A549 (cell line): ENCODE measurements at regions not wholly inside any gene's neighbourhood (a gene's known extent, or its start where the extent isn't known, plus 50 kb on each side); places are given as distances from the start of the nearest gene placed in this dataset.

ENCODE experiments used
- ATAC-seq, 2 experiments: fragments of 200-7000 bp in 1 of 2; fragments of >200 bp in 1 of 2; cut with Nextera tagmentation in 1 of 2; cut with Tn5 transposase in 1 of 2; 3 replicates each; pipeline versions ENCODE4 v1.8.0 to v1.9.1; 2018 to 2020; ENCODE audit warnings: mild to moderate bottlenecking in 1 of 2, moderate library complexity in 1 of 2
- CTCF ChIA-PET: fragments of 300-600 bp; sonication (Branson Sonifier 250); formaldehyde crosslinking; extraction: SDS; loops from one replicate; lab custom pipeline; 2021; ENCODE audit warnings: antibody characterized with exemption, inconsistent platforms; lab: Yijun Ruan, JAX
- POLR2A ChIA-PET: fragments of 350-600 bp; formaldehyde crosslinking; extraction: SDS; loops from one replicate; lab custom pipeline; 2021; ENCODE audit warnings: antibody characterized with exemption, inconsistent platforms; lab: Yijun Ruan, JAX
- DNase-seq, 2 experiments: peaks; one replicate each; pipeline versions ENCODE4 v3.0.0 to v3.0.0-alpha.2; 2011 to 2016; ENCODE audit warnings: low read depth in 1 of 2, low spot score in 1 of 2
- FAIRE-seq: peaks from 2 replicates; lab custom pipeline; 2011; peaks lifted over from hg19 to GRCh38; lab: Jason Lieb, UNC
- H3K27ac ChIP-seq, 2 experiments: fragments of >200 bp; sonication (Bioruptor Twin); formaldehyde crosslinking; 3 replicates each; pipeline ENCODE4 v1.5.1; 2016 to 2017
- H3K4me1 ChIP-seq: fragments of >200 bp; sonication (Bioruptor Twin); formaldehyde crosslinking; 3 replicates; pipeline ENCODE4 v1.6.1; 2016
- H3K4me2 ChIP-seq: fragments of >200 bp; sonication (Bioruptor Twin); formaldehyde crosslinking; 3 replicates; pipeline ENCODE4 v1.6.1; 2016
- H3K4me3 ChIP-seq: fragments of >200 bp; sonication (Bioruptor Twin); formaldehyde crosslinking; 3 replicates; pipeline ENCODE4 v1.5.1; 2016
- H3K9me3 ChIP-seq: fragments of >200 bp; sonication (Bioruptor Twin); formaldehyde crosslinking; 3 replicates; pipeline ENCODE4 v1.6.1; 2016
- CBX2 ChIP-seq: fragments of 200-600 bp; sonication (generic); IDR thresholded peaks from 2 replicates; pipeline ENCODE4 v1.6.1; 2016; ENCODE audit warnings: low read depth, mild to moderate bottlenecking, borderline replicate concordance
- CBX8 ChIP-seq: fragments of 200-600 bp; sonication (generic); IDR thresholded peaks from 2 replicates; pipeline ENCODE4 v1.6.1; 2016
- EHMT2 ChIP-seq: fragments of 200-600 bp; sonication (generic); IDR thresholded peaks from 2 replicates; pipeline ENCODE4 v1.6.1; 2016; ENCODE audit warnings: antibody characterized with exemption, low read depth, mild to moderate bottlenecking, moderate library complexity
- ESRRA ChIP-seq: fragments of 150-350 bp; IDR thresholded peaks from 2 replicates; pipeline ENCODE4 v1.6.1; 2014; ENCODE audit warnings: mild to moderate bottlenecking, low read length, borderline replicate concordance
- FOSL2 ChIP-seq, 2 experiments: fragments of 450-650 bp in 1 of 2; fragments of >200 bp in 1 of 2; sonication (Bioruptor Twin) in 1 of 2; formaldehyde crosslinking; IDR thresholded peaks; 2 replicates each; pipeline versions ENCODE4 v1.5.0 to v1.6.1; 2016 to 2020; ENCODE audit warnings: mild to moderate bottlenecking in 1 of 2, moderate library complexity in 1 of 2
- KDM1A ChIP-seq: fragments of 200-600 bp; sonication (generic); IDR thresholded peaks from 2 replicates; pipeline ENCODE4 v1.6.1; 2016; ENCODE audit warnings: low read depth, mild to moderate bottlenecking
- MAFK ChIP-seq: fragments of 450-650 bp; IDR thresholded peaks from 2 replicates; pipeline ENCODE4 v1.6.1; 2014; ENCODE audit not compliant: partially characterized antibody
- NFE2L2 ChIP-seq: fragments of 150-350 bp; conservative IDR thresholded peaks from 2 replicates; pipeline ENCODE4 v1.6.1; 2014; ENCODE audit warnings: low read length
- NPAS2 ChIP-seq: fragments of 250-450 bp; sonication (Bioruptor Pico); IDR thresholded peaks from 2 replicates; pipeline ENCODE4 v1.8.0; 2022; ENCODE audit warnings: mild to moderate bottlenecking, moderate library complexity, borderline replicate concordance
- RARB ChIP-seq: fragments of 250-450 bp; sonication (Bioruptor Pico); IDR thresholded peaks from 2 replicates; pipeline ENCODE4 v1.8.0; 2021; ENCODE audit warnings: mild to moderate bottlenecking, moderate library complexity
- RCOR1 ChIP-seq: fragments of 150-350 bp; IDR thresholded peaks from 2 replicates; pipeline ENCODE4 v1.6.1; 2014; ENCODE audit warnings: antibody characterized with exemption, low read length, low read depth
- SMC3 ChIP-seq: fragments of >200 bp; sonication (Bioruptor Twin); formaldehyde crosslinking; IDR thresholded peaks from 3 replicates; pipeline ENCODE4 v1.6.1; 2018; ENCODE audit warnings: inconsistent platforms
- TP53 ChIP-seq: fragments of 250-450 bp; sonication (Bioruptor Pico); IDR thresholded peaks from 2 replicates; pipeline ENCODE4 v1.5.0; 2021; ENCODE audit warnings: mild to moderate bottlenecking, moderate library complexity
- ZFP36 ChIP-seq: fragments of 450-650 bp; IDR thresholded peaks from 2 replicates; pipeline ENCODE4 v1.6.1; 2014; ENCODE audit warnings: borderline replicate concordance; ENCODE audit not compliant: partially characterized antibody
- WGBS: methylation state at CpG from one replicate; pipeline ENCODE4 v1.1.6; 2017; ENCODE audit errors: missing lambda C conversion rate; 5-methylcytosine and 5-hydroxymethylcytosine counted together
- TF ChIP-seq, protein P1 (sequence below): fragments of >200 bp; sonication (Bioruptor Twin); formaldehyde crosslinking; IDR thresholded peaks from 3 replicates; pipeline ENCODE4 v1.6.1; 2016
- TF ChIP-seq, protein P2 (sequence below): fragments of 250-450 bp; sonication (Bioruptor Pico); IDR thresholded peaks from 2 replicates; pipeline ENCODE4 v1.5.0; 2021; ENCODE audit warnings: mild to moderate bottlenecking, moderate library complexity, borderline replicate concordance

DNA sequence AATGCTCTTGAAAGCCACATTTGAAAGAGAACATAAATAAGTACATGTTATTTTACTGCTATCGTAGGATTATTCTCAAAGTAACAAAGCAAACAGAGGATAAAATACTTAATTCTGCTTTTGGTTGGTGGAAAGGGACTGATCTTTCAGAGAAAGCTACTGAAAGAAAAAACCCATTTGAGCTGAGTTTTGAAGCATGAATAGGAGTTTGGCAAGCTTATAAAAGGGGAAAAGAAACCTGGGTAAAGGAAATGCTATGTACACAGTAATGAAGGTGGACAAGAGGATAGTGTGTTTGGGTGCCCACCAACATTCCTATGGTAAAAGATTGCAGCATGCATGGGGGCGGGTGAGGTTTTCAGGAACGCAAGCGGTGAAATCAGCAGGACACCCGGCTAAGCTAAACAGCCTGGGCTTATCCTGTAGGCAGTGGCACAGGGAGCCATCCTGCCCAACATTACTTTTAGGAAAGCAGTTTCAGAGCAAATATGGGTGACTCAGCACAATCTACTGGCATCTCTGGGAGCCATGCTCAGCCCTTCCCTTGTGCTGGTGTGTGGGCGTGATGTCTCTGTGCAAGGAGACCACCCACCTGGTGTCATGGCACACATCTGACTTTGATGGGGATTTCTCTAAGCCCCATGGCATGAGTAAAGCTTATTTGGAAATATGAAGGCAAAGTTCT, 673.9 kb upstream of the KLF4 start:
- TF ChIP-seq CBX2 (no peak), ESRRA (no peak), NPAS2 (CRISPR knock-in tag) (no peak), NFE2L2 (peak; percentile 91), FOSL2 (IDR thresholded peaks at IDR 0.05) (no peak), FOSL2 (CRISPR knock-in tag; IDR thresholded peaks at IDR 0.05) (no peak), MAFK (peak; percentile 98)
- TF ChIP-seq, protein P1, sequence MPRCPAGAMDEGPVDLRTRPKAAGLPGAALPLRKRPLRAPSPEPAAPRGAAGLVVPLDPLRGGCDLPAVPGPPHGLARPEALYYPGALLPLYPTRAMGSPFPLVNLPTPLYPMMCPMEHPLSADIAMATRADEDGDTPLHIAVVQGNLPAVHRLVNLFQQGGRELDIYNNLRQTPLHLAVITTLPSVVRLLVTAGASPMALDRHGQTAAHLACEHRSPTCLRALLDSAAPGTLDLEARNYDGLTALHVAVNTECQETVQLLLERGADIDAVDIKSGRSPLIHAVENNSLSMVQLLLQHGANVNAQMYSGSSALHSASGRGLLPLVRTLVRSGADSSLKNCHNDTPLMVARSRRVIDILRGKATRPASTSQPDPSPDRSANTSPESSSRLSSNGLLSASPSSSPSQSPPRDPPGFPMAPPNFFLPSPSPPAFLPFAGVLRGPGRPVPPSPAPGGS, result no peak
- TF ChIP-seq, all 56 proteins: peak for 2
- Histone ChIP-seq H3K9me3 (no peaks in the 10 kb centered on the region), H3K4me1 (peaks cover 33% of the 10 kb centered on the region), H3K27ac (peak overlapping the region; percentile 57 to 79), H3K4me3 (no peak overlapping the region), H3K4me2 (peak overlapping the region; percentile 28; the same call in 2 of the 3 replicates)
- FAIRE-seq (no peak), ATAC-seq (peak; percentile 50 to 64; a peak in 4 of 6 replicates), DNase-seq (peak in 1 of 2 experiments; percentile 36)
- ChIA-PET POLR2A (no interaction called here), CTCF (interaction anchor here (1.4 to 1.5 kb wide), 3 partner anchors 15 to 697 kb away, joined by 3 to 6 read pairs (median 3); no protein-coding TSS in a partner anchor)
- WGBS, result 91% methylated on average over 6 of the region's 6 CpGs

DNA sequence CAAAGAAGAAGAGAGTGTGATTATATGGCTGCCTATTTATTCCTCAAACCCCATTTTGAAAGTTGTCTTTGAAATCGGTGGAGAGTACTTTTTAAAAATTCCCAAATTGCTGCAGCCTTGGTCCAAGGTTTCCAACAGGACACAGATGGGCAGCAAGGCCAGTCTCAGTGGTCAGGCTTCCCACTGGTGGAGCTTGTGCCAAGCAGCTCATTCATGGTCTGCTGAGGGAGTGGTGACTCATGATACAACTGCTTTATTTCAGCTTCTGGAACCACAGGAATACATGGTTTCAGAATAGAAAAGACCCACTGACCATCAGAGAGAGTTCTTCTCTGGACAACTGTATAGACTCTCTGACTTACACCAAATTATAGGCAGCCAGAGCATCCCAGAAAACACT, 673.1 kb upstream of the KLF4 start:
- CTCF ChIA-PET, result interaction anchor here (1.1 to 1.5 kb wide), 4 partner anchors 15 to 696 kb away, joined by 3 to 6 read pairs (median 3); no protein-coding TSS in a partner anchor
- TF ChIP-seq EHMT2, result no peak
- peak; percentile 20; the same call in 1 of the 2 replicates for TF ChIP-seq FOSL2 (IDR thresholded peaks at IDR 0.05)
- TF ChIP-seq FOSL2 (CRISPR knock-in tag; IDR thresholded peaks at IDR 0.05), result no peak
- WGBS, result 59% methylated on average over 1 of the region's 1 CpG
- FAIRE-seq, result no peak
- peak overlapping the region; percentile 50 to 57; a peak in 4 of 6 replicates for H3K27ac ChIP-seq
- H3K4me2 ChIP-seq, result peak overlapping the region; percentile 28; the same call in 1 of the 3 replicates
- H3K4me1 ChIP-seq, result peaks cover 33% of the 10 kb centered on the region
- DNase-seq, result peak in 1 of 2 experiments; percentile 7
- H3K9me3 ChIP-seq, result no peaks in the 10 kb centered on the region
- ATAC-seq, result peak; percentile 24 to 55; a peak in 1 of 6 replicates
- H3K4me3 ChIP-seq, result no peak overlapping the region
- POLR2A ChIA-PET, result no interaction called here

DNA sequence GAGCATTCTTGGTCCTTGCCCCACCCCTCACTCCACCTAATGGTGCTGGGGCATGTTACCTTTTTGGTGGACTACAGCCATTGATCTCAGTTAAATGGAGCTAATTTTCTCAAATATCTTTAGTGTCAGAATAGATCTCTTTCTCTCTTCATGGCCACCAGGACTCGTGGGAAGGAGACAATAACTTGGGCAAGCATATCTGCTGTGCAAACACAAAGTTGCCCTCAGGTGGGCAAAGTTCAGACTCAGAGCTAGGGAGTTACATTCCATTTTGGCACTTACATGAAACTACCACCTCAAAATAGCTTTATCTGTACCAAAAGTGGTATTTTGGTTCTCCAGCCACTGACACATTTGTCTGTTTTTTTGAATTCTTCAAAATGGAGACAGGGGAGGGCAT, 671.9 kb upstream of the KLF4 start:
- FAIRE-seq (no peak), DNase-seq (no peak), ATAC-seq (no peak)
- Histone ChIP-seq H3K27ac (no peak overlapping the region), H3K4me1 (peaks cover 38% of the 10 kb centered on the region), H3K9me3 (no peaks in the 10 kb centered on the region), H3K4me2 (peak overlapping the region; percentile 24; the same call in 1 of the 3 replicates), H3K4me3 (no peak overlapping the region)
- ChIA-PET POLR2A (no interaction called here), CTCF (interaction anchor here (0.9 kb wide), 1 partner anchor 38 kb away, joined by 3 read pairs; no protein-coding TSS in a partner anchor)
- 14% methylated on average over 1 of the region's 1 CpG for WGBS
- TF ChIP-seq KDM1A, result no peak
- no peak for TF ChIP-seq EHMT2
- TF ChIP-seq RCOR1, result no peak
- TF ChIP-seq FOSL2 (IDR thresholded peaks at IDR 0.05), result no peak
- TF ChIP-seq FOSL2 (CRISPR knock-in tag; IDR thresholded peaks at IDR 0.05), result no peak
- no peak for TF ChIP-seq TP53
- TF ChIP-seq SMC3, result no peak
- TF ChIP-seq ZFP36, result no peak
- TF ChIP-seq, protein P2, sequence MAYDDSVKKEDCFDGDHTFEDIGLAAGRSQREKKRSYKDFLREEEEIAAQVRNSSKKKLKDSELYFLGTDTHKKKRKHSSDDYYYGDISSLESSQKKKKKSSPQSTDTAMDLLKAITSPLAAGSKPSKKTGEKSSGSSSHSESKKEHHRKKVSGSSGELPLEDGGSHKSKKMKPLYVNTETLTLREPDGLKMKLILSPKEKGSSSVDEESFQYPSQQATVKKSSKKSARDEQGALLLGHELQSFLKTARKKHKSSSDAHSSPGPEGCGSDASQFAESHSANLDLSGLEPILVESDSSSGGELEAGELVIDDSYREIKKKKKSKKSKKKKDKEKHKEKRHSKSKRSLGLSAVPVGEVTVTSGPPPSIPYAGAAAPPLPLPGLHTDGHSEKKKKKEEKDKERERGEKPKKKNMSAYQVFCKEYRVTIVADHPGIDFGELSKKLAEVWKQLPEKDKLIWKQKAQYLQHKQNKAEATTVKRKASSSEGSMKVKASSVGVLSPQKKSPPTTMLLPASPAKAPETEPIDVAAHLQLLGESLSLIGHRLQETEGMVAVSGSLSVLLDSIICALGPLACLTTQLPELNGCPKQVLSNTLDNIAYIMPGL (CRISPR knock-in tag), result no peak
- no peak for TF ChIP-seq CBX8
- TF ChIP-seq RARB (CRISPR knock-in tag), result no peak
